PC-9 (cell line): ENCODE measurements at regions not wholly inside any gene's neighbourhood (a gene's known extent, or its start where the extent isn't known, plus 50 kb on each side); places are given as distances from the start of the nearest gene placed in this dataset.

Experiments used
- BruUV-seq: library from RNA; stranded (reverse); fragments of 400-500 nt; replicated peaks from 2 replicates; lab custom pipeline; 2021; lab: Mats Ljungman, UMichigan
- CTCF ChIA-PET: fragments of 300-600 bp; sonication (Branson Sonifier 250); formaldehyde crosslinking; loops from one replicate; lab custom pipeline; 2022; ENCODE audit warnings: antibody characterized with exemption; lab: Charles Lee
- POLR2A ChIA-PET: fragments of 300-600 bp; sonication (Branson Sonifier 250); formaldehyde crosslinking; loops from one replicate; lab custom pipeline; 2022; ENCODE audit warnings: antibody characterized with exemption; ENCODE audit not compliant: unreplicated experiment; lab: Charles Lee
- DNase-seq, 2 experiments: peaks; one replicate each; pipeline versions ENCODE4 v3.0.0 to v3.0.0-alpha.2; 2015 to 2022; ENCODE audit warnings: mixed read lengths in 1 of 2
- H2AFZ ChIP-seq: fragments of 200-600 bp; sonication (generic); 2 replicates; pipeline ENCODE4 v1.8.1; 2017; ENCODE audit warnings: antibody characterized with exemption
- H3F3A ChIP-seq: fragments of 200-600 bp; sonication (generic); 2 replicates; pipeline ENCODE4 v1.8.1; 2017; ENCODE audit warnings: antibody characterized with exemption, mild to moderate bottlenecking, low read depth; ENCODE audit not compliant: insufficient read depth
- H3K27ac ChIP-seq: fragments of 200-600 bp; sonication (generic); 2 replicates; pipeline ENCODE4 v1.6.1; 2016; ENCODE audit warnings: mixed run types
- H3K27me3 ChIP-seq: fragments of 200-600 bp; sonication (generic); 2 replicates; pipeline ENCODE4 v1.6.1; 2016; ENCODE audit warnings: low read depth, mixed run types; ENCODE audit not compliant: insufficient read depth
- H3K36me3 ChIP-seq: fragments of 200-600 bp; sonication (generic); 2 replicates; pipeline ENCODE4 v1.6.1; 2016; ENCODE audit warnings: low read depth, mixed run types
- H3K4me1 ChIP-seq: fragments of 200-600 bp; sonication (generic); replicated peaks from 2 replicates; pipeline ENCODE4 v1.6.1; 2016; ENCODE audit warnings: mixed run types; ENCODE audit not compliant: insufficient read depth
- H3K4me2 ChIP-seq: fragments of 200-600 bp; sonication (generic); 2 replicates; pipeline ENCODE4 v1.6.1; 2017; ENCODE audit warnings: mixed run types
- H3K4me3 ChIP-seq: fragments of 200-600 bp; sonication (generic); 2 replicates; pipeline ENCODE4 v1.6.1; 2016; ENCODE audit warnings: mixed run types
- H3K79me2 ChIP-seq: fragments of 200-600 bp; sonication (generic); 2 replicates; pipeline ENCODE4 v1.6.1; 2017; ENCODE audit warnings: low read depth, mixed run types
- H3K9me2 ChIP-seq: fragments of 200-600 bp; sonication (generic); 2 replicates; pipeline ENCODE4 v1.8.1; 2017; ENCODE audit warnings: mild to moderate bottlenecking; ENCODE audit not compliant: insufficient read depth
- H3K9me3 ChIP-seq: fragments of 200-600 bp; sonication (generic); 2 replicates; pipeline ENCODE4 v1.8.1; 2016; ENCODE audit warnings: low read depth; ENCODE audit not compliant: insufficient read depth
- H4K20me1 ChIP-seq: fragments of 200-600 bp; sonication (generic); 2 replicates; pipeline ENCODE4 v1.8.1; 2017; ENCODE audit not compliant: insufficient read depth
- CTCF ChIP-seq: fragments of 200-600 bp; sonication (generic); conservative IDR thresholded peaks from 2 replicates; pipeline ENCODE4 v1.6.1; 2017; ENCODE audit warnings: mixed run types, antibody characterized with exemption, mild to moderate bottlenecking, moderate library complexity
- EZH2 ChIP-seq: fragments of 200-600 bp; sonication (generic); IDR thresholded peaks from 2 replicates; pipeline ENCODE4 v1.8.0; 2017; ENCODE audit warnings: antibody characterized with exemption, low read depth
- intact Hi-C: fragments of 100-400 bp; cut with micrococcal nuclease; formaldehyde crosslinking; loops from one replicate; pipeline ENCODE4 v1.10.0; 2022; ENCODE audit not compliant: unreplicated experiment

GRCh38 chrX:16458208-16458607 lies 191.8 kb upstream of the S100G start:
- Histone ChIP-seq H4K20me1 (no peaks in the 10 kb centered on the region), H2AFZ (no peak overlapping the region), H3K27me3 (no peaks in the 10 kb centered on the region), H3K9me3 (no peaks in the 10 kb centered on the region), H3K27ac (no peak overlapping the region), H3F3A (no peaks in the 10 kb centered on the region), H3K4me1 (no peaks in the 10 kb centered on the region), H3K4me2 (no peak overlapping the region), H3K36me3 (no peaks in the 10 kb centered on the region), H3K79me2 (no peaks in the 10 kb centered on the region), H3K4me3 (no peak overlapping the region), H3K9me2 (no peaks in the 10 kb centered on the region)
- ChIA-PET POLR2A (no interaction called here), CTCF (no interaction called here)
- no TSS peak for BruUV-seq
- intact Hi-C loops = no loop called here
- TF ChIP-seq EZH2 (no peak), CTCF (no peak)
- no peak for DNase-seq

- Histone ChIP-seq H3K4me2 (no peak overlapping the region), H3K4me1 (no peaks in the 10 kb centered on the region), H3K79me2 (no peaks in the 10 kb centered on the region), H2AFZ (no peak overlapping the region), H3F3A (no peaks in the 10 kb centered on the region), H3K4me3 (no peak overlapping the region), H3K9me2 (no peaks in the 10 kb centered on the region), H3K27ac (no peak overlapping the region), H3K9me3 (no peaks in the 10 kb centered on the region), H4K20me1 (no peaks in the 10 kb centered on the region), H3K27me3 (no peaks in the 10 kb centered on the region), H3K36me3 (no peaks in the 10 kb centered on the region)
- ChIA-PET CTCF (no interaction called here), POLR2A (no interaction called here)
- intact Hi-C loops = no loop called here
- no TSS peak for BruUV-seq
- DNase-seq = no peak
- TF ChIP-seq CTCF (no peak), EZH2 (no peak)
These were observed 190.9 kb upstream of the S100G start for GRCh38 chrX:16459008-16459407.

GRCh38 chrX:16461968-16462367 lies 188.0 kb upstream of the S100G start:
- CTCF ChIA-PET = no interaction called here
- Histone ChIP-seq H3K4me3 (no peak overlapping the region), H3K9me3 (no peaks in the 10 kb centered on the region), H3K27ac (no peak overlapping the region), H3K79me2 (no peaks in the 10 kb centered on the region), H3F3A (0 out of 2 replicates have a peak, but pooled peaks cover 2% of the 10 kb centered on the region), H4K20me1 (no peaks in the 10 kb centered on the region), H2AFZ (no peak overlapping the region), H3K9me2 (no peaks in the 10 kb centered on the region), H3K4me1 (peaks cover 12% of the 10 kb centered on the region), H3K36me3 (no peaks in the 10 kb centered on the region), H3K4me2 (no peak overlapping the region), H3K27me3 (no peaks in the 10 kb centered on the region)
- POLR2A ChIA-PET = no interaction called here
- intact Hi-C loops = no loop called here
- DNase-seq = no peak
- no TSS peak for BruUV-seq
- TF ChIP-seq CTCF (no peak), EZH2 (no peak)
